ENCODE measurements at regions not wholly inside any gene's neighbourhood (a gene's known extent, or its start where the extent isn't known, plus 50 kb on each side); places are given as distances from the start of the nearest gene placed in this dataset.

DNA sequence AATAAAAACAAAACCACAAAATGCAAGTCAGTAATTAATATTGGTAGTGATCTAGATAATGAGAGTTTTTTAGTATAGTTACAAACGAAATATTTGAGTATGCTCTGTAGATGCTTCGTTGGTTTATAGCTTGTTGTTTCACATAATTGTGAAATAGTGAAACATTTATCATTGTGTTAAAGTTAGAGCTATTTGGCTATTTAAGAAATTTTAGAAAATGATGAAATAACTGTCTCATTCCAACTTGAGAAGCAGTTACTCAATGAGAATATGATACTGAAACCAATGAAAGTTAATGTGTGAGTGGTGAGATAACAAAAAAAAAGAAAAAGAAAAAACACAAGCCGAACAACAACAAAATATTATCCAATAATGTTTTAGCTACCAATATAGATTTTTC, 475.6 kb upstream of the ZEB2 start:
- no peak for DNase-seq
- no peaks in the 10 kb centered on the region for H3K27me3 ChIP-seq (ENCODE audit: insufficient read depth, low read depth, severe bottlenecking)
- no peak overlapping the region for H3K27ac ChIP-seq
- H3K9me3 ChIP-seq (ENCODE audit: severe bottlenecking), result no peaks in the 10 kb centered on the region
- TF ChIP-seq, protein P1, sequence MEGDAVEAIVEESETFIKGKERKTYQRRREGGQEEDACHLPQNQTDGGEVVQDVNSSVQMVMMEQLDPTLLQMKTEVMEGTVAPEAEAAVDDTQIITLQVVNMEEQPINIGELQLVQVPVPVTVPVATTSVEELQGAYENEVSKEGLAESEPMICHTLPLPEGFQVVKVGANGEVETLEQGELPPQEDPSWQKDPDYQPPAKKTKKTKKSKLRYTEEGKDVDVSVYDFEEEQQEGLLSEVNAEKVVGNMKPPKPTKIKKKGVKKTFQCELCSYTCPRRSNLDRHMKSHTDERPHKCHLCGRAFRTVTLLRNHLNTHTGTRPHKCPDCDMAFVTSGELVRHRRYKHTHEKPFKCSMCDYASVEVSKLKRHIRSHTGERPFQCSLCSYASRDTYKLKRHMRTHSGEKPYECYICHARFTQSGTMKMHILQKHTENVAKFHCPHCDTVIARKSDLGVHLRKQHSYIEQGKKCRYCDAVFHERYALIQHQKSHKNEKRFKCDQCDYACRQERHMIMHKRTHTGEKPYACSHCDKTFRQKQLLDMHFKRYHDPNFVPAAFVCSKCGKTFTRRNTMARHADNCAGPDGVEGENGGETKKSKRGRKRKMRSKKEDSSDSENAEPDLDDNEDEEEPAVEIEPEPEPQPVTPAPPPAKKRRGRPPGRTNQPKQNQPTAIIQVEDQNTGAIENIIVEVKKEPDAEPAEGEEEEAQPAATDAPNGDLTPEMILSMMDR (IDR thresholded peaks at IDR 0.05; ENCODE audit: low read depth, low read length), result no peak
- no peaks in the 10 kb centered on the region for H3K36me3 ChIP-seq
- H3K4me3 ChIP-seq (ENCODE audit: low read depth, low read length), result no peak overlapping the region

DNA sequence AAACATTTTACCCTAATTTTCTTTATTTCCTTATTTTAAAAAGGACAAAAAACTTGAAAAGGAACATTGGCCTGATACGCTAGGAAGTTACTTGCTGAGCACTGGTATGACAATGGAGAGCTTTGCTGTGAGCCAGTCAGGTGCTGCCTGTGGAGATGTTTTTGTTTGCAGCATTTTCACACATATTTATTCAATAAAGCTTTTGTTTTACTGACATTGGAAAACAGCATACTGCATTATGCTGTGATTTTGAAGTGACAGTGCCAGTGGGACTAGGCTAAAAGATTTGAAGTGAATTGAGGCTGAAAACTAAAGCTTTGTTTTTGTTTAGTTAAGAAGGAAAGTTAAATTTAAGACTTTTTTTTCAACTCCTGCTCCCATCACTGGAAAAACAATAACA, 470.7 kb upstream of the ZEB2 start:
- TF ChIP-seq, protein P1 (IDR thresholded peaks at IDR 0.05; ENCODE audit: low read depth, low read length), result no peak
- H3K4me3 ChIP-seq (ENCODE audit: low read depth, low read length), result no peak overlapping the region

DNA sequence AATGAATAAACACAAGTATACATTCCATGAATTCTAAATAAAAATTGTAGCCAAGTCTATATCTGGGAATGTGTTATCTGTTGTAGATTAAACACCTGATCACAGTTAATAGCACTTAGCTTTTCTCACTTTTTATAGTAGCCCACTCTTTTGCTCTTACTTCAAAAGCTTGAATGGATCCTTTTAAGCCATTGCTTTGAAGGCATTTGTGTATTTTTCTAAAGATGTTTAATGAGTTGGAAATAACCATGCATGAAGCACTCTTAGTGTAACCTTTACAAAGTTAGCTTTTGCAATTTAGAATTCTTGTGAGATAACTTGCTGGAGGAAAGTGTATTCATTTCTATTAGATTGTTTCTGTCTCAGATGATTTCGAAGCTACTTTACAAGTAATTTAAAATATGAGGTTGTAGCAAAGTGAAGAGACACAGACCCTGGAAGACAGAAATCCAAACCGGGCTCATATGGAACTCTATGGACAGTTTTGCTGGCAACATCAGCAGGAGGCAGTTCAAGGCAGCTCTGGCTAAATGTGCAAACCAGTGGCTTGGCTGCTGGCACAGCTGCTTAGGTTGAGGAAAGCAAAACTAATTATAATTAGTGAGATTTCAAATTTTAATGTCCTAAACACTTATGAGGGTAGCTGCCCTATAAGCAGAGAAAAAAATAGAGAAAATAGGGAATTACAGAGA, 469.8 kb upstream of the ZEB2 start:
- Histone ChIP-seq H3K9me3 (ENCODE audit: severe bottlenecking) (no peaks in the 10 kb centered on the region), H3K4me3 (ENCODE audit: low read depth, low read length) (no peak overlapping the region), H3K27me3 (ENCODE audit: insufficient read depth, low read depth, severe bottlenecking) (no peaks in the 10 kb centered on the region), H3K36me3 (no peaks in the 10 kb centered on the region), H3K27ac (no peak overlapping the region)
- no peak for DNase-seq
- TF ChIP-seq, protein P1 (IDR thresholded peaks at IDR 0.05; ENCODE audit: low read depth, low read length), result no peak

More for the DNA sequence above, 470.7 kb upstream of the ZEB2 start:
- DNase-seq, result no peak
- H3K27me3 ChIP-seq (ENCODE audit: insufficient read depth, low read depth, severe bottlenecking), result no peaks in the 10 kb centered on the region
- H3K9me3 ChIP-seq (ENCODE audit: severe bottlenecking), result no peaks in the 10 kb centered on the region
- no peak overlapping the region for H3K27ac ChIP-seq
- no peaks in the 10 kb centered on the region for H3K36me3 ChIP-seq

DNA sequence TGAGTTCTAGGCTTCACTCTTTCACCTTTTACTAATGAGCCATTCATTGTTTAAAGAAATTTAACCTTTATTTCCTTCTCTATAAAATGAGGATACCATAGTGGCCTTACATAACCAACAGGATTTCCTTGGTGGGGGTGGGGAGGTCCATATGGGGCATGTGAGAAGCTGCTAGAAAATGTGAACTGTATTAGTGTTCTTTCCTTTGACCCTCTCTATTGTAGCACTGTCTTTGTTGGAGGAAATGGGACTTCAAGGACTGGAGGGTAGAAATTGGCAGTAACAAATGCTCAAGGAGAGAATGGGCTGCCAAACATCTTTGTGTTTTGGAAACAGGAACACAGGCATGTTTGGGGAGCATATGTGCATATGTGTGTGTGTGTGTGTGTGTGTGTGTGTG, 468.7 kb upstream of the ZEB2 start:
- TF ChIP-seq, protein P1 (IDR thresholded peaks at IDR 0.05; ENCODE audit: low read depth, low read length), result no peak
- Histone ChIP-seq H3K4me3 (ENCODE audit: low read depth, low read length) (no peak overlapping the region), H3K36me3 (no peaks in the 10 kb centered on the region), H3K9me3 (ENCODE audit: severe bottlenecking) (no peaks in the 10 kb centered on the region), H3K27me3 (ENCODE audit: insufficient read depth, low read depth, severe bottlenecking) (no peaks in the 10 kb centered on the region), H3K27ac (no peak overlapping the region)
- DNase-seq, result no peak

DNA sequence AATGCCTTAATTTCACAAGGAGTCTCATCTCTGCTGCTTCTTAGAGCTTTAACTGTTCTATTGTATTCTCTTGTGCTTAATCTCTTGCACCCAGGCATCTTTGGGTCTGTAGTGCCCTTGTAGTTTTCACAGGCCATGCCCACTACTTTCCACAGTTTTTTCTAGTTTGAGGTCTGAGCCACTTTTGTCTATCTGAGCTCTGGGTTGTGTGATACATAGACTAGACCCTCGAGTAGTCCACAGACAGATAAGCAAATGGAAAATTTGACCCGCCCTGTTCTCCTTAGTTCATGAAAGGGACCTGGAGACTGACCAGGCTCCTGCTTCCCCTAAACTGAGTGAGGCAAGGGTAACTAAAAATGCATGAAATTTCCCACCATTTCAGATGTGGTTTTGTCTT, 466.8 kb upstream of the ZEB2 start:
- no peak overlapping the region for H3K27ac ChIP-seq
- H3K4me3 ChIP-seq (ENCODE audit: low read depth, low read length), result no peak overlapping the region
- H3K27me3 ChIP-seq (ENCODE audit: insufficient read depth, low read depth, severe bottlenecking), result no peaks in the 10 kb centered on the region
- no peak for DNase-seq
- TF ChIP-seq, protein P1 (IDR thresholded peaks at IDR 0.05; ENCODE audit: low read depth, low read length), result no peak
- no peaks in the 10 kb centered on the region for H3K36me3 ChIP-seq
- no peaks in the 10 kb centered on the region for H3K9me3 ChIP-seq (ENCODE audit: severe bottlenecking)

DNA sequence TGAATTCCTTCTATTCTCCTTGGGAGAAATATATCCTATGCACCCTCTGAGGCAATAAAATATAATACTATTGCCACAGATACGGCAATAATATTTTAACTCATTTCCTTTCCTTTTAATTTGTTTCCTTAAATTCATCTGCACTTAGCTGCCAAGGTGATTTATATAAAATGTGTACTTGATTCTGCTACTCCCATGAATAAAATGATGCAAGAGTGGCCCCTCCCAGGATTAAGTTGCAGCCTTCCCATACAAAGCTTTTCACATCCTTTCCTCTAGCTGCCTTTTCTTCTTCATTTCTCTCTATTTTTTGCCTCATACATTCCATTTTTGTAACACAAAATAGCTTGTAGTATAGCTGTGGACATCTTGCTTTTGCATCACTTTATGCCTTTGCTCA, 464.1 kb upstream of the ZEB2 start:
- Histone ChIP-seq H3K4me3 (ENCODE audit: low read depth, low read length) (no peak overlapping the region), H3K9me3 (ENCODE audit: severe bottlenecking) (no peaks in the 10 kb centered on the region), H3K36me3 (no peaks in the 10 kb centered on the region), H3K27me3 (ENCODE audit: insufficient read depth, low read depth, severe bottlenecking) (no peaks in the 10 kb centered on the region), H3K27ac (no peak overlapping the region)
- DNase-seq, result no peak
- TF ChIP-seq, protein P1 (IDR thresholded peaks at IDR 0.05; ENCODE audit: low read depth, low read length), result no peak

All from WERI-Rb-1 (cell line).